ENCODE measurements at regions not wholly inside any gene's neighbourhood (a gene's known extent, or its start where the extent isn't known, plus 50 kb on each side); places are given as distances from the start of the nearest gene placed in this dataset.
"Not testable (repeated sequence)": the region's sequence is repeated elsewhere in the genome, so short reads cannot be mapped to it uniquely, and the experiment has no call there.

GRCh38 chr1:227508431-227508830, 54.9 kb upstream of the ZNF678 start:
- H3K4me3 ChIP-seq (ENCODE audit: low read depth, low read length) = no peak overlapping the region
- TF ChIP-seq, protein P1, sequence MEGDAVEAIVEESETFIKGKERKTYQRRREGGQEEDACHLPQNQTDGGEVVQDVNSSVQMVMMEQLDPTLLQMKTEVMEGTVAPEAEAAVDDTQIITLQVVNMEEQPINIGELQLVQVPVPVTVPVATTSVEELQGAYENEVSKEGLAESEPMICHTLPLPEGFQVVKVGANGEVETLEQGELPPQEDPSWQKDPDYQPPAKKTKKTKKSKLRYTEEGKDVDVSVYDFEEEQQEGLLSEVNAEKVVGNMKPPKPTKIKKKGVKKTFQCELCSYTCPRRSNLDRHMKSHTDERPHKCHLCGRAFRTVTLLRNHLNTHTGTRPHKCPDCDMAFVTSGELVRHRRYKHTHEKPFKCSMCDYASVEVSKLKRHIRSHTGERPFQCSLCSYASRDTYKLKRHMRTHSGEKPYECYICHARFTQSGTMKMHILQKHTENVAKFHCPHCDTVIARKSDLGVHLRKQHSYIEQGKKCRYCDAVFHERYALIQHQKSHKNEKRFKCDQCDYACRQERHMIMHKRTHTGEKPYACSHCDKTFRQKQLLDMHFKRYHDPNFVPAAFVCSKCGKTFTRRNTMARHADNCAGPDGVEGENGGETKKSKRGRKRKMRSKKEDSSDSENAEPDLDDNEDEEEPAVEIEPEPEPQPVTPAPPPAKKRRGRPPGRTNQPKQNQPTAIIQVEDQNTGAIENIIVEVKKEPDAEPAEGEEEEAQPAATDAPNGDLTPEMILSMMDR (conservative IDR thresholded peaks at IDR 0.05; ENCODE audit: low read depth, low read length) = no peak
- no peak for DNase-seq (ENCODE audit: low read depth)

DNA sequence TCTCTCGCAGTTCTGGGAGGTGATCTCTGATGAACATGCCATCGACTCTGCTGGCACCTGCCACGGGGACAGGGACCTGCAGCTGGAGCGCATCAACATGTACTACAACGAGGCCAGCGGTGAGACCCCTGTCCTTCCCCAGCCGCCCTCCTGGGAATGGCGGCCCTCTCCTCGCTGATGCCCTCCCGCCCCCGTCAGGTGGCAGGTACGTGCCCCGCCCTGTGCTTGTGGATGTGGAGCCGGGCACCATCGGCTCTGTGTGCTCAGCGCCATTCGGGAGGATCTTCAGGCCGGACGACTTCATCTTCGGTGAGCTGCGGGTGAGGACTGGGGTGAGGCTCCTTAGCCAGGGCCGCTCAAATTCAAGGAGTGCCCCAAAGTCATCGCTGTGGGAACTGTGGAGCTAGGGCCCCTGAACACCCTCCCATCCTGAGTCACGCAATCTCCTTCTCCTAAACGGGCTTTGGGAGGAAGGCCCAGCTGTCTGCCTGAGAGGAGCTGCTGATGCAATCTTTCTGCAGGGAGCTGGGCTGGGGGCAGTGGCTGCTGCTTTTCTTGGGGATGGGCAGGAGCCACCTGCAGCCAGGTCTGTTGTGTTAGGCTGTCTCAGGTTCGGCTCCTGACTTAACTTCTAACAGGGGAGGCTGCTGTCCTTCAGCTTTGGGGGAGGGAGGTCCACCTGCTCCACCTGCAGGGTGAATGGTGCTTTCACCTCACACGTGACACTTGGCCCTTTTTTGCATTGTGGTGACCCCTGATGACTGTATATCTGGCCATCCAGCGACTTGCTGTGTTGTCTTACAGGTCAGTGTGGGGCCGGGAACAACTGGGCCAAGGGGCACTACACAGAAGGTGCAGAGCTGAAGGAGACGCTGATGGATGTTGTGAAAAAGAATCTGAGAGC, 56.6 kb upstream of the ZNF678 start:
- not testable (repeated sequence) for H3K4me3 ChIP-seq (ENCODE audit: low read depth, low read length); DNase-seq (ENCODE audit: low read depth)

DNA sequence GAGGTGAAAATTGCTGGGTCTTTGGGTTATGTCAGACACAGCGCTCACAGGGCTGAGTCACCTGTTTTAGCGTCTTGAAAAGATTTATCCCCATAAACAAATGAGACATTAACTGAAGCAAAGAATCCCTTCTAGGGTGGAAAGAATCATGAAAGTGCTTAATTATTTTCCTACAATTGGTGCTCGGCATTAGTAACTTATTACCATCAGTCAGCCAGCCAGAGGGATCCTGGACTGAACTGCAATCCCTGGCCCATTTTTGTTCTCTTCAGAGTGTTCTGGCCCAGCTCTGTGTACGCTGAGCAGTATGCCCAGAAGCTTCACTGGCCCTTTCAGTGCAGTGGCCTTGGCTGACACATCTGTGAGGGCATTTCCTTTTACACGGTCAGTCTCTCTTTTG, 67.3 kb upstream of the ZNF678 start:
- H3K4me3 ChIP-seq (ENCODE audit: low read depth, low read length); DNase-seq (ENCODE audit: low read depth): not testable (repeated sequence)

GRCh38 chr1:227493863-227494551, 69.3 kb upstream of the ZNF678 start:
- not testable (repeated sequence) for H3K4me3 ChIP-seq (ENCODE audit: low read depth, low read length); DNase-seq (ENCODE audit: low read depth)

DNA sequence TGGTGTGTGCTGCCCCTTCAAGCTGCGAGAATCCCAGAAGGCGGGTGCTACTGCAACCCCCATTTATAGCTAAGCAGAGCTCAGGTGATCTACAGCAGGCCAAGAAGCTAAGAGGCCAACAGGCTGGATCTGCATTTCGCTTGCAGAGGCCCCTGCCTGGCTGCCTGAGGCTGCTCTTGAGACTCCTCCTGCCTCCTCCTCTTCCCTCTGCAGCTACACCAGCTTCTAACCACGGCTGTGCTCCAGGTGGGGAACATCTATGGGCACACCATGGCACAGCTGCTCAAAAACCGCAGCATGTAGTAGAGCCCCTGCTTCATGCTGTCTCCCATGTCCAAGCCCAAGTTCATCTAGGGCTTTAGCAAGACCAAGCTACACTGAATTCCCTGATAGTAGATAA, 72.9 kb upstream of the ZNF678 start:
- no peak for DNase-seq (ENCODE audit: low read depth)
- TF ChIP-seq, protein P1 (conservative IDR thresholded peaks at IDR 0.05; ENCODE audit: low read depth, low read length) = no peak
- no peak overlapping the region for H3K4me3 ChIP-seq (ENCODE audit: low read depth, low read length)

DNA sequence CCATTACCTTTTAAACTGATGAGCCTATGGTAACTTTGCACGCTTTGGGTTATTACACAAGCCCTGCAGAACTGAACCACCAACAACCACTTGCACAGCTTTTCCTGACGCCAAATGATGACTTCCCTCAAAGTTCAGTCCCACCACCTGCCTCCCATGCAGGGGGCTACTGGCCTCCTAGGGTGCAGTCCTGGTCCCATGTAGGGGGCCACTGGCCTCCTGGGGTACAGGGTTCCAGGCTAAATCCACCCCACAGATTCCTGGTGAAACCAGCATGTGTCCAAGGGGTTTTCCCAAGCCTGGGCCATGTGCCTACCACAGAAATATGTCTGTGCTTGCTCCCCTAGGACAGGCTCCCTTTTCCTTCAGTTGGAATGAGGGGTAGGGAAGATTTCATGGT, 73.4 kb upstream of the ZNF678 start:
- H3K4me3 ChIP-seq (ENCODE audit: low read depth, low read length) = no peak overlapping the region
- TF ChIP-seq, protein P1 (conservative IDR thresholded peaks at IDR 0.05; ENCODE audit: low read depth, low read length) = no peak
- no peak for DNase-seq (ENCODE audit: low read depth)

- TF ChIP-seq, protein P1 (conservative IDR thresholded peaks at IDR 0.05; ENCODE audit: low read depth, low read length) = no peak
- no peak for DNase-seq (ENCODE audit: low read depth)
- no peak overlapping the region for H3K4me3 ChIP-seq (ENCODE audit: low read depth, low read length)
These were observed 73.8 kb upstream of the ZNF678 start for GRCh38 chr1:227489572-227489971.

GRCh38 chr1:227487606-227488005, 75.8 kb upstream of the ZNF678 start:
- DNase-seq (ENCODE audit: low read depth) = no peak
- TF ChIP-seq, protein P1 (conservative IDR thresholded peaks at IDR 0.05; ENCODE audit: low read depth, low read length) = no peak
- no peak overlapping the region for H3K4me3 ChIP-seq (ENCODE audit: low read depth, low read length)
